GM23248 (cell line): ENCODE measurements at regions not wholly inside any gene's neighbourhood (a gene's known extent, or its start where the extent isn't known, plus 50 kb on each side); places are given as distances from the start of the nearest gene placed in this dataset.

Experiments used
- EZH2 ChIP-seq: fragments of 200-600 bp; sonication (generic); IDR thresholded peaks from 2 replicates; pipeline ENCODE4 v1.6.1; 2018; ENCODE audit warnings: antibody characterized with exemption, mild to moderate bottlenecking; ENCODE audit not compliant: insufficient read depth, poor library complexity, severe bottlenecking
- EZH2phosphoT487 ChIP-seq: fragments of 200-600 bp; sonication (generic); IDR thresholded peaks from 2 replicates; pipeline ENCODE4 v1.6.1; 2018; ENCODE audit warnings: antibody characterized with exemption, moderate library complexity, mild to moderate bottlenecking, low read depth; ENCODE audit not compliant: insufficient read depth

DNA sequence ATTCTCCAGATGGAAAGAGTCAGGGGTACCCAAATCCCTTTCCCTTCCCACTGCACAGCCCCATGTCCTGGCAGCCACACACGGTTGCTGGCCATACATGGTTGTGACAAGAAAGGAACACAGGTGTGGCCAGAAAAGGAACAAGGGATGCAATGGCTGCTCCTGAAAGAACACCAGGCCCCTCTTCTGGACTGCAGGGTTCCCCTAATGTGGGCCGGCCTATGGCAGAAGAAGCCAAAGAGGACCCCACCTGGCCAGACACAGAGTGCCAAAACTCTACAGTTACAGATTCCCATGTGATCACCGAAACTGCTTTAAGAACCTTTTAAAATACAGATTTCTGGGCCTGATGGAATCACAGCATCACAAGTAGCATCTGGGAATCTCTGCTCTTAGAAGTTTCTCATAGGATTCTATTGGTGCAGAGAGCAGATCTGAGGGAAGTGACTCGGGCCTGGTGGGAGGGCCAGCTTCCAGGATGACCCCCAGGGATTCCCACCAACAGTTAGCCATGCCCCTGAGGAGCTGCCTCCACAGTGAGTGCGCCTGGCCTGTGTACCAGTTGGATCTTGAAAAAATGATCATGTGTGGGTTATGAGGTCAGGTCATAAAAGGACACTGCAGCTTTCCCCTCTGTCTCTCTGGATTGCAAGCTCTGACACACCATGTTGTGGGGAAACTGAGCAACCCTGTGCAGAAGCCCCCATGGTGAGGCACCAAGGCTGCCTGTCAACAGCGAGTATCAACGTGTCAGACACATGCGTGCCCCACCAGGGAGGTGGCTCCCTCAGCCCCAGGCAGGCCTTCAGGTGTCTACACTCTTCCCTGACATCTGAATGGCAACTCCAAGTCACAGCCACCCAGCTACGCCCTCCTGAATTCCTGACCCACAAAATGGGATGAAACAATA, 89.6 kb upstream of the LANCL2 start:
- TF ChIP-seq EZH2phosphoT487 (no peak), EZH2 (no peak)
